Aorta (tissue), 5 donors: ENCODE measurements at regions not wholly inside any gene's neighbourhood (a gene's known extent, or its start where the extent isn't known, plus 50 kb on each side); places are given as distances from the start of the nearest gene placed in this dataset.

Source experiments
- ATAC-seq: fragments of 200-7000 bp; cut with Tn5 transposase; one replicate; pipeline ENCODE4 v1.9.1; 2022; ENCODE audit warnings: moderate library complexity; ENCODE audit not compliant: low FRiP score
- DNase-seq, 2 donors: peaks; one replicate each; pipeline ENCODE4 v3.0.0-alpha.2; 2020
- H3K27ac ChIP-seq, 2 donors: one replicate each; pipeline ENCODE4 v1.5.1; 2013; ENCODE audit warnings: low read length in 2 of 2, mild to moderate bottlenecking in 2 of 2, moderate library complexity in 2 of 2, control low read depth in 1 of 2, inconsistent platforms in 1 of 2, low read depth in 1 of 2
- H3K27me3 ChIP-seq, 2 donors: one replicate each; pipeline ENCODE4 v1.6.1; 2013; ENCODE audit warnings: control low read depth in 1 of 2, low read length in 1 of 2, mild to moderate bottlenecking in 1 of 2, moderate library complexity in 1 of 2; ENCODE audit not compliant: insufficient read depth in 2 of 2, control insufficient read depth in 1 of 2
- H3K36me3 ChIP-seq, 2 donors: one replicate each; pipeline ENCODE4 v1.6.1; 2013; ENCODE audit warnings: control low read depth in 1 of 2, low read length in 1 of 2, mild to moderate bottlenecking in 1 of 2; ENCODE audit not compliant: insufficient read depth in 2 of 2, control insufficient read depth in 1 of 2
- H3K4me1 ChIP-seq, 2 donors: one replicate each; pipeline ENCODE4 v1.6.1; 2013; ENCODE audit warnings: low read length in 2 of 2, control low read depth in 1 of 2, mild to moderate bottlenecking in 1 of 2, moderate library complexity in 1 of 2; ENCODE audit not compliant: insufficient read depth in 2 of 2, control insufficient read depth in 1 of 2
- H3K4me3 ChIP-seq, 2 donors: one replicate each; pipeline ENCODE4 v1.5.1; 2013; ENCODE audit warnings: low read length in 2 of 2, control low read depth in 1 of 2, mild to moderate bottlenecking in 1 of 2
- H3K9me3 ChIP-seq: one replicate; pipeline ENCODE4 v1.6.1; 2013; ENCODE audit warnings: mild to moderate bottlenecking, low read length; ENCODE audit not compliant: control insufficient read depth
- WGBS, 2 donors: extraction: QIAGEN DNeasy Blood & Tissue Kit; methylation state at CpG; one replicate each; pipeline ENCODE4 v1.1.7; 2013; 5-methylcytosine and 5-hydroxymethylcytosine counted together
- intact Hi-C, 2 donors: fragments of 100-400 bp; cut with DNase I; formaldehyde crosslinking; loops; one replicate each; pipeline versions ENCODE4 v1.14.2 to v1.15.0; 2022
- donor health status: healthy with polysubstance abuse.
- donor health status: Bipolar disorder and iron deficiency.
- donor health status: DM: no; HTN: no; CAD: no.
- donor health status: DM: no; HTN: no; CAD: no.
- donor health status: DM: yes; HTN: yes; CAD: no.

- 80% methylated on average over 6 of the region's 6 CpGs for WGBS, 2 donors
- DNase-seq (no peak), ATAC-seq (no peak)
- intact Hi-C loops, result no loop called here
- Histone ChIP-seq H3K4me3 (no peak overlapping the region), H3K27ac (no peak overlapping the region), H3K36me3 (no peaks in the 10 kb centered on the region), H3K4me1 (no peaks in the 10 kb centered on the region), H3K27me3 (no peaks in the 10 kb centered on the region), H3K9me3 (no peaks in the 10 kb centered on the region)
Observed at GRCh38 chr13:90118467-90119071, 1228.9 kb upstream of the MIR17HG start.

GRCh38 chr13:90120026-90120425, 1227.5 kb upstream of the MIR17HG start:
- intact Hi-C loops, result no loop called here
- H3K4me1 ChIP-seq, result no peaks in the 10 kb centered on the region
- no peaks in the 10 kb centered on the region for H3K9me3 ChIP-seq
- DNase-seq (no peak), ATAC-seq (no peak)
- WGBS, 2 donors, result 75 to 78% methylated on average over 1 of the region's 1 CpG
- H3K36me3 ChIP-seq, result no peaks in the 10 kb centered on the region
- no peak overlapping the region for H3K27ac ChIP-seq
- no peaks in the 10 kb centered on the region for H3K27me3 ChIP-seq
- no peak overlapping the region for H3K4me3 ChIP-seq

GRCh38 chr13:90121784-90122183, 1225.7 kb upstream of the MIR17HG start:
- 66 to 73% methylated on average over 1 of the region's 1 CpG for WGBS, 2 donors
- ATAC-seq (no peak), DNase-seq (no peak)
- intact Hi-C loops, result no loop called here
- H3K27me3 ChIP-seq, result no peaks in the 10 kb centered on the region
- no peaks in the 10 kb centered on the region for H3K9me3 ChIP-seq
- no peaks in the 10 kb centered on the region for H3K36me3 ChIP-seq
- no peak overlapping the region for H3K4me3 ChIP-seq
- H3K4me1 ChIP-seq, result no peaks in the 10 kb centered on the region
- no peak overlapping the region for H3K27ac ChIP-seq

GRCh38 chr13:90122531-90122930, 1225.0 kb upstream of the MIR17HG start:
- ATAC-seq (no peak), DNase-seq (no peak)
- H3K36me3 ChIP-seq, result no peaks in the 10 kb centered on the region
- no peaks in the 10 kb centered on the region for H3K9me3 ChIP-seq
- H3K27me3 ChIP-seq, result no peaks in the 10 kb centered on the region
- WGBS, 2 donors, result 89 to 93% methylated on average over 2 of the region's 2 CpGs
- H3K27ac ChIP-seq, result no peak overlapping the region
- intact Hi-C loops, result no loop called here
- H3K4me1 ChIP-seq, result no peaks in the 10 kb centered on the region
- H3K4me3 ChIP-seq, result no peak overlapping the region

GRCh38 chr13:90135558-90135957, 1211.9 kb upstream of the MIR17HG start:
- H3K27ac ChIP-seq, result no peak overlapping the region
- WGBS, 2 donors, result 79 to 81% methylated on average over 3 of the region's 3 CpGs
- intact Hi-C loops, result no loop called here
- H3K36me3 ChIP-seq, result no peaks in the 10 kb centered on the region
- DNase-seq (no peak), ATAC-seq (no peak)
- H3K4me3 ChIP-seq, result no peak overlapping the region
- no peaks in the 10 kb centered on the region for H3K9me3 ChIP-seq
- H3K27me3 ChIP-seq, result no peaks in the 10 kb centered on the region
- no peaks in the 10 kb centered on the region for H3K4me1 ChIP-seq

- no peak for DNase-seq
- H3K27me3 ChIP-seq, result no peaks in the 10 kb centered on the region
- WGBS, 2 donors, result 77 to 78% methylated on average over 5 of the region's 5 CpGs
- H3K9me3 ChIP-seq, result no peaks in the 10 kb centered on the region
- no peak overlapping the region for H3K4me3 ChIP-seq
- H3K4me1 ChIP-seq, result no peaks in the 10 kb centered on the region
- no peak overlapping the region for H3K27ac ChIP-seq
- H3K36me3 ChIP-seq, result no peaks in the 10 kb centered on the region
- no peak for ATAC-seq
- intact Hi-C loops, result no loop called here
Observed at GRCh38 chr13:90142251-90142650, 1205.2 kb upstream of the MIR17HG start.

- ATAC-seq (no peak), DNase-seq (no peak)
- H3K4me1 ChIP-seq, result no peaks in the 10 kb centered on the region
- no peaks in the 10 kb centered on the region for H3K36me3 ChIP-seq
- 74 to 78% methylated on average over 2 of the region's 2 CpGs for WGBS, 2 donors
- no peak overlapping the region for H3K27ac ChIP-seq
- H3K27me3 ChIP-seq, result no peaks in the 10 kb centered on the region
- H3K4me3 ChIP-seq, result no peak overlapping the region
- H3K9me3 ChIP-seq, result no peaks in the 10 kb centered on the region
- intact Hi-C loops, result no loop called here
Observed at GRCh38 chr13:90154311-90154960, 1193.1 kb upstream of the MIR17HG start.

- H3K4me1 ChIP-seq, result no peaks in the 10 kb centered on the region
- no peak for ATAC-seq
- peaks cover 0 to 1% of the 10 kb centered on the region in 2 donors for H3K27me3 ChIP-seq
- intact Hi-C loops, result no loop called here
- H3K36me3 ChIP-seq, result no peaks in the 10 kb centered on the region
- H3K9me3 ChIP-seq, result no peaks in the 10 kb centered on the region
- 18 to 30% methylated on average over 1 of the region's 1 CpG for WGBS, 2 donors
- H3K27ac ChIP-seq, result no peak overlapping the region
- DNase-seq, result no peak
- no peak overlapping the region for H3K4me3 ChIP-seq
Observed at GRCh38 chr13:90156390-90156789, 1191.1 kb upstream of the MIR17HG start.

- no peaks in the 10 kb centered on the region for H3K27me3 ChIP-seq
- no peak for ATAC-seq
- H3K36me3 ChIP-seq, result no peaks in the 10 kb centered on the region
- no peaks in the 10 kb centered on the region for H3K4me1 ChIP-seq
- H3K27ac ChIP-seq, result no peak overlapping the region
- intact Hi-C loops, result no loop called here
- no peak overlapping the region for H3K4me3 ChIP-seq
- no peak for DNase-seq
- 83 to 93% methylated on average over 1 of the region's 1 CpG for whole genome bisulfite sequencing, 2 donors
- H3K9me3 ChIP-seq, result no peaks in the 10 kb centered on the region
Observed at GRCh38 chr13:90168953-90169352, 1178.5 kb upstream of the MIR17HG start.
